ENCODE measurements at regions not wholly inside any gene's neighbourhood (a gene's known extent, or its start where the extent isn't known, plus 50 kb on each side); places are given as distances from the start of the nearest gene placed in this dataset.

- TF ChIP-seq CTCF (IDR thresholded peaks at IDR 0.05; ENCODE audit: low read length) (no peak), EZH2 (optimal IDR thresholded peaks at IDR 0.05; ENCODE audit: low read depth, low read length) (no peak), EZH2phosphoT487 (IDR thresholded peaks at IDR 0.05; ENCODE audit: low read length) (no peak)
- H2AFZ ChIP-seq (ENCODE audit: low read length): no peak overlapping the region
- no peaks in the 10 kb centered on the region for H3K79me2 ChIP-seq (ENCODE audit: low read length)
- no peaks in the 10 kb centered on the region for H3K9me2 ChIP-seq (replicated peaks; ENCODE audit: insufficient read depth, low read length)
- H3K9ac ChIP-seq (ENCODE audit: low read length): no peak overlapping the region
- H3K36me3 ChIP-seq (replicated peaks; ENCODE audit: insufficient read depth, low read length): no peaks in the 10 kb centered on the region
- H3K9me3 ChIP-seq (replicated peaks; ENCODE audit: insufficient read depth, low read length): no peaks in the 10 kb centered on the region
- no peaks in the 10 kb centered on the region for H3F3A ChIP-seq (ENCODE audit: insufficient read depth, low read length)
- H4K20me1 ChIP-seq (ENCODE audit: insufficient read depth, low read length): no peaks in the 10 kb centered on the region
- H3K4me2 ChIP-seq (ENCODE audit: low read depth, low read length): no peak overlapping the region
- H3K27me3 ChIP-seq (replicated peaks; ENCODE audit: insufficient read depth, low read length): no peaks in the 10 kb centered on the region
- no peak for DNase-seq
- no peak overlapping the region for H3K27ac ChIP-seq (ENCODE audit: low read length)
- no peak overlapping the region for H3K4me3 ChIP-seq (ENCODE audit: low read length)
- no peaks in the 10 kb centered on the region for H3K4me1 ChIP-seq (ENCODE audit: low read length)
Observed at GRCh38 chr3:167928381-167928780, 167.3 kb downstream of the GOLIM4 start.

- no peaks in the 10 kb centered on the region for H3K27me3 ChIP-seq (replicated peaks; ENCODE audit: insufficient read depth, low read length)
- TF ChIP-seq EZH2 (optimal IDR thresholded peaks at IDR 0.05; ENCODE audit: low read depth, low read length): no peak
- no peak for TF ChIP-seq EZH2phosphoT487 (IDR thresholded peaks at IDR 0.05; ENCODE audit: low read length)
- TF ChIP-seq CTCF (IDR thresholded peaks at IDR 0.05; ENCODE audit: low read length): no peak
- H3K36me3 ChIP-seq (replicated peaks; ENCODE audit: insufficient read depth, low read length): no peaks in the 10 kb centered on the region
- no peaks in the 10 kb centered on the region for H3K79me2 ChIP-seq (ENCODE audit: low read length)
- no peaks in the 10 kb centered on the region for H3K9me2 ChIP-seq (replicated peaks; ENCODE audit: insufficient read depth, low read length)
- no peak overlapping the region for H2AFZ ChIP-seq (ENCODE audit: low read length)
- no peak overlapping the region for H3K27ac ChIP-seq (ENCODE audit: low read length)
- H4K20me1 ChIP-seq (ENCODE audit: insufficient read depth, low read length): no peaks in the 10 kb centered on the region
- H3K9ac ChIP-seq (ENCODE audit: low read length): no peak overlapping the region
- DNase-seq: no peak
- no peak overlapping the region for H3K4me3 ChIP-seq (ENCODE audit: low read length)
- no peaks in the 10 kb centered on the region for H3F3A ChIP-seq (ENCODE audit: insufficient read depth, low read length)
- no peaks in the 10 kb centered on the region for H3K9me3 ChIP-seq (replicated peaks; ENCODE audit: insufficient read depth, low read length)
- no peak overlapping the region for H3K4me2 ChIP-seq (ENCODE audit: low read depth, low read length)
- no peaks in the 10 kb centered on the region for H3K4me1 ChIP-seq (ENCODE audit: low read length)
Observed at GRCh38 chr3:167920747-167921146, 175.0 kb downstream of the GOLIM4 start.

- Histone ChIP-seq H3K9me3 (replicated peaks; ENCODE audit: insufficient read depth, low read length) (no peaks in the 10 kb centered on the region), H2AFZ (ENCODE audit: low read length) (no peak overlapping the region), H3K36me3 (replicated peaks; ENCODE audit: insufficient read depth, low read length) (no peaks in the 10 kb centered on the region), H3K27me3 (replicated peaks; ENCODE audit: insufficient read depth, low read length) (no peaks in the 10 kb centered on the region), H3K4me1 (ENCODE audit: low read length) (no peaks in the 10 kb centered on the region), H3K27ac (ENCODE audit: low read length) (no peak overlapping the region), H4K20me1 (ENCODE audit: insufficient read depth, low read length) (no peaks in the 10 kb centered on the region), H3K9ac (ENCODE audit: low read length) (no peak overlapping the region), H3K4me2 (ENCODE audit: low read depth, low read length) (no peak overlapping the region), H3K79me2 (ENCODE audit: low read length) (no peaks in the 10 kb centered on the region), H3F3A (ENCODE audit: insufficient read depth, low read length) (no peaks in the 10 kb centered on the region), H3K4me3 (ENCODE audit: low read length) (no peak overlapping the region), H3K9me2 (replicated peaks; ENCODE audit: insufficient read depth, low read length) (no peaks in the 10 kb centered on the region)
- no peak for DNase-seq
- no peak for TF ChIP-seq EZH2phosphoT487 (IDR thresholded peaks at IDR 0.05; ENCODE audit: low read length)
- TF ChIP-seq EZH2 (optimal IDR thresholded peaks at IDR 0.05; ENCODE audit: low read depth, low read length): no peak
- TF ChIP-seq CTCF (IDR thresholded peaks at IDR 0.05; ENCODE audit: low read length): no peak
Observed at GRCh38 chr3:167919590-167919989, 176.1 kb downstream of the GOLIM4 start.
